Muscle of leg (tissue), 3 donors: ENCODE measurements at regions not wholly inside any gene's neighbourhood (a gene's known extent, or its start where the extent isn't known, plus 50 kb on each side); places are given as distances from the start of the nearest gene placed in this dataset.

ENCODE experiments used
- DNase-seq: peaks from one replicate; pipeline ENCODE4 v3.0.0; 2013
- H3K27ac ChIP-seq: one replicate; pipeline ENCODE4 v1.5.1; 2013; ENCODE audit warnings: mild to moderate bottlenecking, low read length, control low read depth
- H3K27me3 ChIP-seq: one replicate; pipeline ENCODE4 v1.6.1; 2013; ENCODE audit warnings: low read length; ENCODE audit not compliant: control insufficient read depth, insufficient read depth
- H3K36me3 ChIP-seq: one replicate; pipeline ENCODE4 v1.6.1; 2013; ENCODE audit warnings: low read length; ENCODE audit not compliant: control insufficient read depth, insufficient read depth
- H3K4me1 ChIP-seq: one replicate; pipeline ENCODE4 v1.6.1; 2013; ENCODE audit warnings: low read length; ENCODE audit not compliant: control insufficient read depth, insufficient read depth
- H3K4me3 ChIP-seq: one replicate; pipeline ENCODE4 v1.5.1; 2013; ENCODE audit warnings: low read length, control low read depth
- H3K9me3 ChIP-seq: replicated peaks from 2 replicates; pipeline ENCODE4 v1.6.1; 2013; ENCODE audit warnings: low read depth, low read length; ENCODE audit not compliant: control insufficient read depth
- WGBS: methylation state at CpG from one replicate; pipeline ENCODE4 v1.1.5; 2013; ENCODE audit warnings: missing lambda C conversion rate; ENCODE audit not compliant: insufficient coverage; 5-methylcytosine and 5-hydroxymethylcytosine counted together

DNA sequence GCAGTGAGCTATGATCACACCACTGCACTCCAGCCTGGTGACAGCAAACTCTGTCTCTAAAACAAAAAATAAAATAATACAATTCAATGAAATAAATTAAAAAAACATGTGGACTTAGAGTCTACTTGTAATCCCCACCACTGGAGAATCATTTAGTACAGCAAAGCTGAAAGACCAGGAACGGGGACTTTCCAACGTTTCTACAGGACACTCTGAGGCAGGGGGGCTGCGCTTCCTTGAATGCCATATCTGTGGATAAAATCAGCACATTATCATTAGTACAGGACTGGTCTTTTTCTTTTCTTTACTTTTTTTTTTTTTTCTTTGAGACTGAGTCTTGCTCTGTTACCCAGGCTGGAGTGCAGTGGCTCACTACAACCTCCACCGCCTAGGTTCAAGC, 124.8 kb downstream of the MXRA5 start:
- H3K4me1 ChIP-seq = no peaks in the 10 kb centered on the region
- H3K9me3 ChIP-seq = no peaks in the 10 kb centered on the region
- peak; percentile 72 for DNase-seq
- no peaks in the 10 kb centered on the region for H3K36me3 ChIP-seq
- 37% methylated on average over 3 of the region's 4 CpGs for WGBS
- no peaks in the 10 kb centered on the region for H3K27me3 ChIP-seq
- no peak overlapping the region for H3K4me3 ChIP-seq
- no peak overlapping the region for H3K27ac ChIP-seq

DNA sequence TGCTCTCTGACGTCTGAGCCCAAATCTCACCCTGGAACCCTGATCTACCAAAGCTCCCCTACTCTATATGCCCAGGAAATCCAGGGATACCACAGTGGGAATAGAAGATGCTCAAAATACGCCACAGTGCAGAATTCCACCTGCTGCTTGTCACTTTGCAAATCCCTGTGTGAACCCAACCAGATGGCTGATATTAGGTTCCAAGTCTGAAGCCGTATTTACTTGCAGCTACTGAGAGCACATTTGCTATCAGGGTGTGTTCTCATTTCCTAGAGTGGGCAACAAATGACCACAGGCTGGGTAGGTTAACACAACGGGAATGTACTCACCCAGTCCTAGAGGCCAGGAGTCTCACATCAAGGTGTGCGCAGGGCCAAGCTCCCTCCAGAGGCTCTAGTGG, 126.8 kb downstream of the MXRA5 start:
- 94% methylated on average over 2 of the region's 5 CpGs for WGBS
- Histone ChIP-seq H3K36me3 (no peaks in the 10 kb centered on the region), H3K27ac (no peak overlapping the region), H3K27me3 (peaks cover 4% of the 10 kb centered on the region), H3K9me3 (no peaks in the 10 kb centered on the region), H3K4me1 (no peaks in the 10 kb centered on the region), H3K4me3 (no peak overlapping the region)
- no peak for DNase-seq

DNA sequence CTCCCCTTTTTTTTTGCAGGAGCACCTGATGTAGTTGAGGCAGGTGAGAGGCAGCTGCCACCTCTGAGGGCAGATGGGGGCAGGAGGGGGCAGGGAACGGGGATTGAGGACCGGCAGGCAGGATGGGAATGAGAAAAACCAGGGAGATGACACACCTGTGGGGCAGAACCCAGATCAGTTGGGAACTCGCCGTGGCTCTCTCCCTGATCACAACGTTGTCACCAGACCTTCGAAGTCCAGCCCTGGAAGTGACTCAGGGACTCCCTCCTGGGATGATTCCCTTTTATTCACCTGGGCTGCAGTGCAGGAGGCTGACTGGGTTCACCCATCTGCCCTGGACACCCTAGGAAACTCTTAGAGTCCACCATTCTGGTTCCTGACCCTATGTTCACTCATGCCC, 127.2 kb downstream of the MXRA5 start:
- no peak overlapping the region for H3K27ac ChIP-seq
- H3K9me3 ChIP-seq = no peaks in the 10 kb centered on the region
- no peaks in the 10 kb centered on the region for H3K36me3 ChIP-seq
- H3K4me1 ChIP-seq = no peaks in the 10 kb centered on the region
- H3K27me3 ChIP-seq = peaks cover 4% of the 10 kb centered on the region
- DNase-seq = no peak
- whole genome bisulfite sequencing = 77% methylated on average over 6 of the region's 6 CpGs
- no peak overlapping the region for H3K4me3 ChIP-seq

DNA sequence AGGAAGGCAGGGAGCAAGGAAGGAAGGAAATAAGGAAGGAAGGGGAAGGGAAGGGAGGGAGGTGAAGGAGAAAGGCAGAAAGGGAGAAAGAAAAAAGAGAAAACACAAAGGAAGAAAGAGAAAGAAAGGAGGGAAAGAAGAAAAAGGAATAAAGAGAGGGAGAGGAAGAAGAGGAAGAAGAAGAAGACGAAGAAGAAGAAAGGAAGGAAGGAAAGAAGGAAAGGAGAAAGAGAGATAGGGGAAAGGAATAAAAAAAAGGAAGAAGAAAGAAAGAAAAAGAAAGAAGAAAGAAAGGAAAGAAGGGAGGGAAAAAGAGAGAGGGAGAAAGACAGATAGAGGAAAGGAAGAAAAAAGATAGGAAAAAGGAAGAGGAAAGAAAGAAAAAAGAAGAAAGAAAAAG, 128.0 kb downstream of the MXRA5 start:
- no peaks in the 10 kb centered on the region for H3K36me3 ChIP-seq
- H3K9me3 ChIP-seq = no peaks in the 10 kb centered on the region
- no peak overlapping the region for H3K27ac ChIP-seq
- 91% methylated on average over 1 of the region's 1 CpG for WGBS
- no peaks in the 10 kb centered on the region for H3K4me1 ChIP-seq
- H3K27me3 ChIP-seq = peaks cover 4% of the 10 kb centered on the region
- no peak overlapping the region for H3K4me3 ChIP-seq
- DNase-seq = no peak

DNA sequence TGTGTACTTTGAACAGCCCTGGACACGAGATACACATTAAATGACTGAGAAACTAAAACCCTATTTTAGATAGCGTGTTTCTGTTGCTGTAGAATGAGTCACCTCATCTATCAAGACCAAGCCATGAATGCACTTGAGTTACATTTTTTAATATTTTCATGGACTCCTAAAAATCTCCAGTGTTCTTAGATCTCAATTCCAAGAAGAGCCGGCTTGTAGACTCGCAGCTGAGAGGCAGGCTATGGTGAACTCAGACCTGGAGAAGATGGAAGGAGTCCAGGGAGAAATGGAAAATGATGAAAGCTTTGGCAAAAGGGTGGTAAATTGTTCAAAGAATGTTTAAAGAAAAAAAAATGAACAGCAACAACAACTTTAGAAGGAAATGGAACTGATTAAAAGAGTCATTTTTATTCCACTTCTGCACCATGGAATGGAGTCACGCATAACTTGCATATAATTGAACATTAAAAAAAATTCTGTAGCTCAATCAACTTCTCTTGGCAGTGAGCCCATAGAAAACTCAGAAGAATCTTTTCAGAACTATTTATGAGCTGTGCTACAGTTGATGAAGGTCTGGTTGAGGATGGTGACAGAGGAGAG, 129.8 kb downstream of the MXRA5 start:
- peak; percentile 52 for DNase-seq
- Histone ChIP-seq H3K4me3 (no peak overlapping the region), H3K27ac (no peak overlapping the region), H3K36me3 (no peaks in the 10 kb centered on the region), H3K4me1 (no peaks in the 10 kb centered on the region), H3K9me3 (no peaks in the 10 kb centered on the region), H3K27me3 (peaks cover 4% of the 10 kb centered on the region)
- no CpG with 5 or more reads among the region's 5 CpGs for WGBS

DNA sequence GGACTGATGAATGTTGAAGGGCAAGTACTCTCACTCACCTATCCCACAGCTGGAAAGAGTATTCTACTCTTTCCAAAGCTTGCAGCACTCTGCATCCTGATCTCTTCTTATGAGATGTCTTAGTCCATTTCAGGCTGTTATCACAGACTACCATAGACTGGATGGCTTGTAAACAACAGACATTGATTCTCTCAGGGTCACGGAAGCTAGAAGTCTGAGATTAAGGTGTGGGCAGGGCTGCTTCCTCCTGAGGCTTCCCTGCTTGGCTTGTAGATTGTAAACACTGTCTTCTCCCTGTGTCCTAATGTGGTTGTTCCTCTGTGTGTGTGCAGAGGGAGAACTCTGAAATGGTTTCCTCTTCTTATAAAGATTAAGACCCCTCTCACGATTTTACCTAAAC, 131.2 kb downstream of the MXRA5 start:
- DNase-seq = no peak
- no peak overlapping the region for H3K4me3 ChIP-seq
- H3K27ac ChIP-seq = no peak overlapping the region
- H3K9me3 ChIP-seq = no peaks in the 10 kb centered on the region
- no CpG with 5 or more reads among the region's 2 CpGs for WGBS
- no peaks in the 10 kb centered on the region for H3K36me3 ChIP-seq
- H3K4me1 ChIP-seq = no peaks in the 10 kb centered on the region
- H3K27me3 ChIP-seq = peaks cover 4% of the 10 kb centered on the region

DNA sequence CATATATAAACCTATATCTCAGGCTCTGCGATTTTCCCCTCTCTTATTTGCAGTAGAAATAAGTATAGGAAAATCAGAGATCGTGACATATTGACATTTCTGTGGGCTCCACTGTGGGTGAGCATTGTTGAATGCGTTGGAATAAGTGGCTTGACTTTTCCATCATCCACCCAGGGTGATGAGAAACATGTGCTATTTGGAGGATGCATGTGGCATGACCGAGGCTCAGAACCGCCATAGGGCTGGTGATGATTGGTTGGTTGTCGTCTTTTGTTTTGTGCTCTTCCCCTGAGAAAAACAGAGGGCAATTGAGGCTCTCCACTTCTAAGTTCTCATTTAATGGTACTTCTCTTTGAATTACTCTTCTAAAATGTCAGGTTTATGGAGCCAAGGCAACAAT, 140.1 kb downstream of the MXRA5 start:
- Histone ChIP-seq H3K4me1 (no peaks in the 10 kb centered on the region), H3K27ac (no peak overlapping the region), H3K36me3 (no peaks in the 10 kb centered on the region), H3K9me3 (no peaks in the 10 kb centered on the region), H3K27me3 (no peaks in the 10 kb centered on the region), H3K4me3 (no peak overlapping the region)
- no CpG with 5 or more reads among the region's 6 CpGs for WGBS
- DNase-seq = no peak

DNA sequence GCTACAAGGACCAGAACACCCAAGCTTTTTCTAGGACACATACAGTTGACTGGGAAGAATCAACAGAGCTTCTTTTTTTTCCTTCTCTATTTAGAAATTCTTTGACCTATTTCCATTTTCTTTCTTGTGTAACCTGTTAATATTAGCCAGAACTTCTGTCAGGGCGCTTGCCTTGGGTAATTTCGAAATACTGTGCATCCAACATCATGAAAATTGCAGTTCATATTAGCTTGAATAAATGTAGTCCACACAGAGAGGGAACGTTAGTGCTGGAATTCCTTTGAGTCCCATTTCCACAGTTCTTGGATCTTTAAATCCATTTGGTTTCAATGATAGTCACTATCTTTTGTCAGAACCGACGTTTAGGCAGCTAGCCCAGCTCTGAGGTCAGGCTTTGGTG, 141.8 kb downstream of the MXRA5 start:
- Histone ChIP-seq H3K36me3 (no peaks in the 10 kb centered on the region), H3K9me3 (no peaks in the 10 kb centered on the region), H3K27me3 (no peaks in the 10 kb centered on the region), H3K27ac (no peak overlapping the region), H3K4me3 (no peak overlapping the region), H3K4me1 (no peaks in the 10 kb centered on the region)
- DNase-seq = peak; percentile 11
- WGBS = no CpG with 5 or more reads among the region's 5 CpGs

DNA sequence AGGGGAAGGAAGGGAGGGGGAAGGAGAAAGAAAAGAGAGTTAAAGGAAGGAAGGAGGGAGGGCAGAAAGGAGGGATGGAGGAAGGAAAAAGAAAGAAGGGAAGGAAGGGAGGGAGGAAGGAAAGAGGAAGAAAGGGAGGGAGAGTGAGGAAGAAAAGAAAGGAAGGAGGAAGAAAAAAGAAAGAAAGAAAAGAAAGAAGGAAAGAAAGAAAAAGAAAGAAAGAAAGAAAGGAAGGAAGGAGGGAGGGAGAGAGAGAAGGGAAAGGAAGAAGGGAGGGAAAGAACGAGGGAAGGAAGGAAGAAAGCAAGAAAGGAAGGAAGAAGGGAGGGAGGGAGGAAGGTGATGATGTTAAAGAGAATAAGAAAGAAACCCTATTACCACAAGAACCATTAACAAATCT, 150.6 kb downstream of the MXRA5 start:
- no peak for DNase-seq
- H3K9me3 ChIP-seq = no peaks in the 10 kb centered on the region
- H3K4me1 ChIP-seq = no peaks in the 10 kb centered on the region
- H3K27ac ChIP-seq = no peak overlapping the region
- no peaks in the 10 kb centered on the region for H3K27me3 ChIP-seq
- no peaks in the 10 kb centered on the region for H3K36me3 ChIP-seq
- no CpG with 5 or more reads among the region's 1 CpG for WGBS
- H3K4me3 ChIP-seq = no peak overlapping the region

DNA sequence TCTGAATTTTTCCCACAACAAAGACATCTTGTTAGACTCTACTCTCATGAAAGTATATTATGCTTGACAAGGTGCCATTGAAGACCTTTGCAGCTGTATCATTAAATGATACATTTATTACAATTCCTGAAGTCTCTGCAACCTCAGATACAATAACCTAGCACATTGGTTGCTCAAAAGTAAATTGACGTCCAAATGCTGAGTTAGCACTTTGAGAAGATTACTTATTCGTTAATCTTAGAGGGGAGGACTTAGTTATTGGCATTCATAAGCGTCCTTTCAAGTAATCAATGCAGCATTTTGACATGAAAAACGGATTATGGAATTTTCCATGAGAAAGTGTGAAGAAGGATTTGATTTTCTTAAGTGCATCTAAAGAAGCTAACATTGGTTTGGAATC, 151.6 kb downstream of the ARSF start:
- no peaks in the 10 kb centered on the region for H3K36me3 ChIP-seq
- no peaks in the 10 kb centered on the region for H3K9me3 ChIP-seq
- H3K27ac ChIP-seq = no peak overlapping the region
- no peaks in the 10 kb centered on the region for H3K4me1 ChIP-seq
- no peaks in the 10 kb centered on the region for H3K27me3 ChIP-seq
- 83% methylated on average over 1 of the region's 4 CpGs for WGBS
- DNase-seq = peak; percentile 33
- no peak overlapping the region for H3K4me3 ChIP-seq

DNA sequence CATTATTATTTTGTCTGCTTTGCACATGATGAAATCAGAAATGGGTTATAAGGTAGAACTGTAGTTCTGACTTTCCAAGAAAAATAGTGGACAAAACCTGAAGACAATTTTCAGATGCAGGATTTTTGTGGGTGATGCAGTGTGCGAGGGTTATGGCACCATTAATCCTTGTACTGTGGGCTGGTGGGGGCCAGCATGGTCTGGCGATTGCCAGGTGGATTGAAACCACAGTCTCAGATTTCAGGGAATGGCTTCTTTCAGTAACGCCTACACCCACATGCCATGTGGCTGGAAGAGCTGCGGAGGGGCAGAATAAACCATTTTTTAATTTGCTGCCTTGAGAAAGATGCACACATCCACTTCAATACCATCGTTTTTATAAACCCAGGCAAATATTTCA, 150.5 kb downstream of the ARSF start:
- no peak overlapping the region for H3K4me3 ChIP-seq
- H3K27me3 ChIP-seq = no peaks in the 10 kb centered on the region
- no peaks in the 10 kb centered on the region for H3K4me1 ChIP-seq
- WGBS = 33% methylated on average over 2 of the region's 5 CpGs
- no peak for DNase-seq
- H3K9me3 ChIP-seq = no peaks in the 10 kb centered on the region
- H3K36me3 ChIP-seq = no peaks in the 10 kb centered on the region
- no peak overlapping the region for H3K27ac ChIP-seq
